ENCODE measurements at regions not wholly inside any gene's neighbourhood (a gene's known extent, or its start where the extent isn't known, plus 50 kb on each side); places are given as distances from the start of the nearest gene placed in this dataset.

DNA sequence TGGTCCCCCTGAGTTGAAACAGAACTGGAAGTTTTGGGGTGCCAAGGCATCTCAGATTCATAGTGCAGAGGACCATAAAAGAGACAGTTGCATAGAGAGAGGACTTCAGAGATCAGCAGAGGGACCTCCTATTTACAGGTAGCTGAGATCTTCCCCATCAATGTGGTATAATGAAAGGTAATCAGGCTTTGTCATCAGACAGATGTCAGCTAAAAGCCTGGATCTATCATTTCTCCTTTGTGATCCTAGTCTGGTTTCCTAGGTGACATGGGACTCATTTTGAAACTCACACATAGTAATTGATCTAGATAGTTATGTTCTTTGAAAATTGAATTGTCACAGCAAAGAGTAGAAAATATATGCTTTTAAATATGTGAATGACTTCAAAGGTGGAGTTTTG lies 443.5 kb upstream of the MAP2 start:
- TF ChIP-seq, protein P1, sequence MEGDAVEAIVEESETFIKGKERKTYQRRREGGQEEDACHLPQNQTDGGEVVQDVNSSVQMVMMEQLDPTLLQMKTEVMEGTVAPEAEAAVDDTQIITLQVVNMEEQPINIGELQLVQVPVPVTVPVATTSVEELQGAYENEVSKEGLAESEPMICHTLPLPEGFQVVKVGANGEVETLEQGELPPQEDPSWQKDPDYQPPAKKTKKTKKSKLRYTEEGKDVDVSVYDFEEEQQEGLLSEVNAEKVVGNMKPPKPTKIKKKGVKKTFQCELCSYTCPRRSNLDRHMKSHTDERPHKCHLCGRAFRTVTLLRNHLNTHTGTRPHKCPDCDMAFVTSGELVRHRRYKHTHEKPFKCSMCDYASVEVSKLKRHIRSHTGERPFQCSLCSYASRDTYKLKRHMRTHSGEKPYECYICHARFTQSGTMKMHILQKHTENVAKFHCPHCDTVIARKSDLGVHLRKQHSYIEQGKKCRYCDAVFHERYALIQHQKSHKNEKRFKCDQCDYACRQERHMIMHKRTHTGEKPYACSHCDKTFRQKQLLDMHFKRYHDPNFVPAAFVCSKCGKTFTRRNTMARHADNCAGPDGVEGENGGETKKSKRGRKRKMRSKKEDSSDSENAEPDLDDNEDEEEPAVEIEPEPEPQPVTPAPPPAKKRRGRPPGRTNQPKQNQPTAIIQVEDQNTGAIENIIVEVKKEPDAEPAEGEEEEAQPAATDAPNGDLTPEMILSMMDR (IDR thresholded peaks at IDR 0.05; ENCODE audit: low read depth, low read length), result no peak
- no peak for DNase-seq (ENCODE audit: low read depth in 2 of 2)
- no peak overlapping the region for H3K4me3 ChIP-seq (replicated peaks in 1 of 2; ENCODE audit: low read depth in 2 of 2, low read length in 2 of 2)

DNA sequence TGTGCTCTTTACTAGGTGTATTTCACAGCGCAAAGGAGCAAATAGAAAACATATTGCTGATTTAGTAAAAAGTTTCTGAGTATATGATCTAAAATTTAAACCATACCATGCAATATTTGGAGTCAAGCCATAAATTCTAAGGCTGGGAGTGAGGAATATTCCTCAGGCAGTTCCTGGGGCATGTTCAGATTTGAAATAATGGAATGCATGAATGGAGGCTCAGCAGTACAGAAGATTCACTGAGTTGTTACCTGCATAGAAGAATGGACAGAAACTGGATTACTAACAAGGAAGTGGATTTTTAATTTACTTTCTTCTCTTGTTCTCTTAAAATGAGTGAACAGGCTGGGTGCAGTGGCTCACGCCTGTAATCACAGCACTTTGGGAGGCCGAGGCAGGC lies 441.0 kb upstream of the MAP2 start:
- no peak for DNase-seq (ENCODE audit: low read depth in 2 of 2)
- no peak overlapping the region for H3K4me3 ChIP-seq (replicated peaks in 1 of 2; ENCODE audit: low read depth in 2 of 2, low read length in 2 of 2)
- TF ChIP-seq, protein P1 (IDR thresholded peaks at IDR 0.05; ENCODE audit: low read depth, low read length), result no peak

DNA sequence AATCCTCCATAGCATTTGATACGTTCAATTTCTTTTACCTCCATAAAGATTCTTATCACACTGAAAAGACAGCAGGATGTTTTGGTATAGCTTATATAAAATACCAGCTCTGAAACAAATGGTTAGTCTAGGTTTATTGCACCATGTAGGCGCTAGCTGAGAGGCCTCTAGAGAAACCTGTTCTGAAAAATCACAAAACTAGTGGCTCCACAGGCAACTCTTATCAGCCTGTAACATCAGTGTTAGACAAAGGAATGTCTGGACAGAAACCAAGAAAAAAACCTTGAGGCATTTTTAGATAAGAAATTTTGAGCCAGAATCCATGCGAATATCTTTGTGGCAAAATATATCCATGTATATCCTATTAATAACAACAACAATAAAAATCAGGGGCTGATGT lies 440.4 kb upstream of the MAP2 start:
- DNase-seq (ENCODE audit: low read depth in 2 of 2), result no peak

DNA sequence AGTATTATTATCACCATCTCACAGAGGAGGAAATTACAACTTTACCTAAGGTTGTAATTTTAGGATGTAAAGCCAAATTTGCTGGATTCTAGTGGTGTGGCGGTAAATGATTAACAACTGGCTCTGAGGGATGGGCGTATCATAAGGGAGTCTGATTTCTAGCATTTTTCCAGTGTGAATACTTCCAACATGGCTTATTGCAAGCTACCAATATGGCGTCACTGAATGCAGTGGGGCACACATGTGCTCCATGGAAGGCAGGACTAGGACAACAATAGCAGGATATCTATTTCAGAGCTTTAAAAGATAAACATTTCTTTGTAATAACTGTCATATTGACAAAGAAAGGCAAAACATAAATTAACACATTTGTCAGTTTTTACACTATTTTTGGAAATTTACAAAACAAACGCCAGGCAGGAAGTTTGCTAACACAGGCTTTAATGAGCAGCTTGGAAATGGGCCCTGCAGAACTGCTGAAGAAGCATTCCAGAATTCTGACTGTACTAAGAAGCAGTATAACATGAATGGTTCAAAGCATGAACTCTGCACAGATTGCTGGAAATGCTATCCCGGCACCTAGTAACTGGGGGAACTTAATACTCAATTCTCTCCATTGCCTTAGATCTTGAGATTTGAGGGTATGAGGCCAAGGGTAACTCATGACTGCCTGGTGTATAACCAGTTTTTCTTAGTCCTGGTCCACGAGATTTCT lies 439.3 kb upstream of the MAP2 start:
- TF ChIP-seq, protein P1 (IDR thresholded peaks at IDR 0.05; ENCODE audit: low read depth, low read length), result no peak
- no peak for DNase-seq (ENCODE audit: low read depth in 2 of 2)

More for the DNA sequence above, 440.4 kb upstream of the MAP2 start:
- H3K4me3 ChIP-seq (replicated peaks in 1 of 2; ENCODE audit: low read depth in 2 of 2, low read length in 2 of 2), result no peak overlapping the region
- TF ChIP-seq, protein P1 (IDR thresholded peaks at IDR 0.05; ENCODE audit: low read depth, low read length), result no peak

DNA sequence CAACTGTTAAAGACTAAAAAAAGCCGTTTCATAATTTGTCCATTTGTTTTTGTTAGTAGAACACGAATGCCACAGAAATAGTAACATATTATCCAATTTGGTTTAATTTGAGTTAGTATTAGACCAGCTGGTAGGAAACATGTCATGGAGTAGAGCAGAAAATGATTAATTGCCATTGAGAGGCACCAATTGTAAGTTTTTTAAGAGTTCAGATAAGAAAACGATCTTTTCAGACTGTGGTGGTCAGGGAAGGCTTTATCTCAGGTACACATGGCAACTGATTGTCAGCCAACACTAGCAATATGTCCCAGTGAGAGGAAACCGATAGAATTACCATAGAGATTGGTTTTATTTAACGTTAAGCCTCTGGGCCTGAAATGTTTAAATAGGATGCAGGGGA lies 438.2 kb upstream of the MAP2 start:
- DNase-seq (ENCODE audit: low read depth in 2 of 2), result no peak
- no peak overlapping the region for H3K4me3 ChIP-seq (replicated peaks in 1 of 2; ENCODE audit: low read depth in 2 of 2, low read length in 2 of 2)
- TF ChIP-seq, protein P1 (IDR thresholded peaks at IDR 0.05; ENCODE audit: low read depth, low read length), result no peak

More for the DNA sequence above, 439.3 kb upstream of the MAP2 start:
- no peak overlapping the region for H3K4me3 ChIP-seq (replicated peaks in 1 of 2; ENCODE audit: low read depth in 2 of 2, low read length in 2 of 2)

DNA sequence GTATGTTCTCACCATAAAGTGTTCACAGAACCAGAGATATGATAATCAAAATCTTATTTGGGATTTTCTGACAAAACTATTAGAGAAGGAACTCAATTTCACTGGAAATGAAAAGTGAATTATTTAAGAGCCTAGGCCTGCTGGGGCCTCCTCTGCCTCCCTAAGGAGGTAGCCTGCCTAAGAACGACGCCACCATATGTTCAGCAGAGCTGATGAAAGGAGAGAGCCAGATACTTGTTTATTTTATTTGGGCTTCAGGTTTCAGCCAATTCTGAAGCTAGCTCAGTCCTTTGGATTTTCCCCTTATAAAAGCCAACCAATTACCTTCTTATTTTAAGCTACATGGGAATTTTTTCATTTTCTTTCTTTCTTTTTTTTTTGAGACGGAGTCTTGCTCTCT lies 433.1 kb upstream of the MAP2 start:
- DNase-seq (ENCODE audit: low read depth in 2 of 2), result no peak
- TF ChIP-seq, protein P1 (IDR thresholded peaks at IDR 0.05; ENCODE audit: low read depth, low read length), result no peak
- no peak overlapping the region for H3K4me3 ChIP-seq (replicated peaks in 1 of 2; ENCODE audit: low read depth in 2 of 2, low read length in 2 of 2)

DNA sequence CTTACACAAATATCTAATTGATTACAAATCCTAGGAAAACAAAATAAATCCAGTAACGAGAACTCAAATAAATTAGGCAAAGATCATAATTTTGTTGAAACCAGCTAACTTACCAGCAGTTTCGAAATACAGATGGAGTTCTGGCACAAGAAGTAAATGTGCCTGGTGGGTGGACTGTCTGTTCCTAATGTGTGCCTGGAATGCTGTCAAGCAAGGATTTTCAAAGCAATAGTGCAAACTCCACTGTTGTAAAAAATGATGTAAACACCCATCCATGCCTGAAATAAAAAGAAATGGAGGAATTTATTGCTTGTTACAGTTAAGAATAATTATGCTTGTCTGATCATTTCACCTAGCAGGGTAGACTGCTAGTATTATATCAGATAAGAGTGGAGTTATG lies 423.9 kb upstream of the MAP2 start:
- DNase-seq (ENCODE audit: low read depth in 2 of 2), result no peak
- TF ChIP-seq, protein P1 (IDR thresholded peaks at IDR 0.05; ENCODE audit: low read depth, low read length), result no peak
- no peak overlapping the region for H3K4me3 ChIP-seq (replicated peaks in 1 of 2; ENCODE audit: low read depth in 2 of 2, low read length in 2 of 2)
